ENCODE measurements at regions not wholly inside any gene's neighbourhood (a gene's known extent, or its start where the extent isn't known, plus 50 kb on each side); places are given as distances from the start of the nearest gene placed in this dataset.

DNA sequence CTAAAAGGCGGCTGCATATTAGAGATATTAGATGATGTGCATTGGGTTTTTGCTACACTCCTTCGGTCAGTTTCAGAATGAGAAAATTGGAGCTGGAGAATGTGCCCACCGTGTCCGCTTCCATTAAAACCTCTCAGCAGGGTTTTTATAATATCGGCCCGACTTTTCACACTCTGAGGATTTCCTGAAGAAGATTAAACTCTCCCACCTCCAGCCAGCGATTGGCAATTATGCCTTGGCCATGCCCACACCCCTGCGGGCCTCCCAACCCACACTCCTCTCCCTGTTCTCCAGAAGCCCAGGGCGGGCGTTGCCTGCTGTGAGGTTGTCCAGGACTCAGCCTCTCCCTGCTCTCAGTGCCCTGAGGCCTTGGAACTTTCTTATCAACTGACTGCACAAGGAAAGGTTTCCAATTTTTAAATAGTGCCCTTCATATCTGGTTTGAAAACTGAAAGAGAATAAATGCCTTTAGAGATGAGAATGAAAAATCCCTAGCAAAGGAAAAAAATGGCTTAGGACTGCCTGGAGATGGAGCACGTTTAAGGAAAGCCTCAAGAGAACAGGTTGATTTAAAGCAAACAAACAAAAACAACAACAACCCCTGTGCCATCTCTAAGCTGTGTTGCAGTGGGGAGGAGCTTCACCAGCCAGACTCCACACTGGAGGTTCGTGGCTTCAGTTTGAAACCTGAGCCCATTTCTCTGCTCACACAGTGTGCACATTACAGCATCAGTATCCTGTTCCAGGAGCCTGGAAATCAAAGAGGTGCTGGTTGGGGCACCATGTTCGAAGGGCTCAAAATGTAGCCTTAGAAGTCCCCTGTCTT, 292.9 kb downstream of the NSG2 start:
- DNase-seq (ENCODE audit: low read depth in 1 of 2, low spot score in 1 of 2), result no peak
- Histone ChIP-seq H3K27ac (replicated peaks) (no peak overlapping the region), H3K4me3 (replicated peaks; ENCODE audit: insufficient read depth, low read length) (no peak overlapping the region), H3K27me3 (ENCODE audit: insufficient read depth, poor library complexity, severe bottlenecking) (peaks cover 3% of the 10 kb centered on the region)
- TF ChIP-seq, protein P1, sequence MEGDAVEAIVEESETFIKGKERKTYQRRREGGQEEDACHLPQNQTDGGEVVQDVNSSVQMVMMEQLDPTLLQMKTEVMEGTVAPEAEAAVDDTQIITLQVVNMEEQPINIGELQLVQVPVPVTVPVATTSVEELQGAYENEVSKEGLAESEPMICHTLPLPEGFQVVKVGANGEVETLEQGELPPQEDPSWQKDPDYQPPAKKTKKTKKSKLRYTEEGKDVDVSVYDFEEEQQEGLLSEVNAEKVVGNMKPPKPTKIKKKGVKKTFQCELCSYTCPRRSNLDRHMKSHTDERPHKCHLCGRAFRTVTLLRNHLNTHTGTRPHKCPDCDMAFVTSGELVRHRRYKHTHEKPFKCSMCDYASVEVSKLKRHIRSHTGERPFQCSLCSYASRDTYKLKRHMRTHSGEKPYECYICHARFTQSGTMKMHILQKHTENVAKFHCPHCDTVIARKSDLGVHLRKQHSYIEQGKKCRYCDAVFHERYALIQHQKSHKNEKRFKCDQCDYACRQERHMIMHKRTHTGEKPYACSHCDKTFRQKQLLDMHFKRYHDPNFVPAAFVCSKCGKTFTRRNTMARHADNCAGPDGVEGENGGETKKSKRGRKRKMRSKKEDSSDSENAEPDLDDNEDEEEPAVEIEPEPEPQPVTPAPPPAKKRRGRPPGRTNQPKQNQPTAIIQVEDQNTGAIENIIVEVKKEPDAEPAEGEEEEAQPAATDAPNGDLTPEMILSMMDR (IDR thresholded peaks at IDR 0.05; ENCODE audit: insufficient read depth, low read length), result no peak
- no peak for TF ChIP-seq GABPA (IDR thresholded peaks at IDR 0.05; ENCODE audit: low read depth)
- no peak for TF ChIP-seq POLR2AphosphoS5 (IDR thresholded peaks at IDR 0.05; ENCODE audit: low read depth)
- no peak for TF ChIP-seq SPI1 (IDR thresholded peaks at IDR 0.05; ENCODE audit: borderline replicate concordance, low read depth)
- TF ChIP-seq REST (IDR thresholded peaks at IDR 0.05; ENCODE audit: insufficient replicate concordance, low read depth), result no peak

DNA sequence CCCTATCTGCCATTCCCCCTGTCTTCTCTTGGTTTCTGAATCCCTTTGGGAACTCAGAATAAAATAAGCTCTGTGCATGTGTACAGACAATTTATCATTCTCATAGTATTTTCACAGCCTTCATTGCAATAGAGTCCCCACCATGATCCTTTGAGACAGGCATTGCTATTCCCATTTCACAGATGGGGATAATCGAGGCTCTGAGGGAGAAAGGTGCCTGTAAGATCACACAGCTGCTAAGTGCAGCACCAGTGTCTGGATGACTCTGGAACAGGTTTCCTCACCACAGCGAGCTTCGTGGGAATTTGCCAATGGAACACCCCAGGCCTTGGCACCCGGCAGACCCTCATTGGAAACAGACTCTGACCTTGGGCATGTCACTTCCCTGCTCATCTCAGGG, 293.6 kb downstream of the NSG2 start:
- TF ChIP-seq, protein P1 (IDR thresholded peaks at IDR 0.05; ENCODE audit: insufficient read depth, low read length), result no peak
- TF ChIP-seq POLR2AphosphoS5 (IDR thresholded peaks at IDR 0.05; ENCODE audit: low read depth), result no peak
- TF ChIP-seq SPI1 (IDR thresholded peaks at IDR 0.05; ENCODE audit: borderline replicate concordance, low read depth), result no peak
- TF ChIP-seq GABPA (IDR thresholded peaks at IDR 0.05; ENCODE audit: low read depth), result no peak
- no peak for TF ChIP-seq REST (IDR thresholded peaks at IDR 0.05; ENCODE audit: insufficient replicate concordance, low read depth)
- no peak for DNase-seq (ENCODE audit: low read depth in 1 of 2, low spot score in 1 of 2)
- no peak overlapping the region for H3K27ac ChIP-seq (replicated peaks)
- H3K27me3 ChIP-seq (ENCODE audit: insufficient read depth, poor library complexity, severe bottlenecking), result peaks cover 3% of the 10 kb centered on the region
- no peak overlapping the region for H3K4me3 ChIP-seq (replicated peaks; ENCODE audit: insufficient read depth, low read length)

GRCh38 chr5:174340226-174340625, 294.7 kb downstream of the NSG2 start:
- no peak overlapping the region for H3K4me3 ChIP-seq (replicated peaks; ENCODE audit: insufficient read depth, low read length)
- TF ChIP-seq, protein P1 (IDR thresholded peaks at IDR 0.05; ENCODE audit: insufficient read depth, low read length), result no peak
- TF ChIP-seq REST (IDR thresholded peaks at IDR 0.05; ENCODE audit: insufficient replicate concordance, low read depth), result no peak
- no peak for TF ChIP-seq SPI1 (IDR thresholded peaks at IDR 0.05; ENCODE audit: borderline replicate concordance, low read depth)
- TF ChIP-seq GABPA (IDR thresholded peaks at IDR 0.05; ENCODE audit: low read depth), result no peak
- no peak for TF ChIP-seq POLR2AphosphoS5 (IDR thresholded peaks at IDR 0.05; ENCODE audit: low read depth)
- no peak overlapping the region for H3K27ac ChIP-seq (replicated peaks)
- peaks cover 3% of the 10 kb centered on the region for H3K27me3 ChIP-seq (ENCODE audit: insufficient read depth, poor library complexity, severe bottlenecking)
- DNase-seq (ENCODE audit: low read depth in 1 of 2, low spot score in 1 of 2), result no peak
